Right lobe of liver (tissue), 6 donors: ENCODE measurements at regions not wholly inside any gene's neighbourhood (a gene's known extent, or its start where the extent isn't known, plus 50 kb on each side); places are given as distances from the start of the nearest gene placed in this dataset.

Experiments used
- ATAC-seq, 4 donors: fragments of 200-7000 bp; cut with Tn5 transposase; one replicate each; pipeline ENCODE4 v1.9.1; 2020; ENCODE audit warnings: mild to moderate bottlenecking in 4 of 4, moderate library complexity in 4 of 4
- DNase-seq, 3 donors: peaks; one replicate each; pipeline ENCODE4 v3.0.0-alpha.2; 2020
- H3K27ac ChIP-seq, 3 donors: fragments of 200-600 bp; one replicate each; pipeline ENCODE4 v1.8.0; 2022
- H3K27me3 ChIP-seq, 2 donors: fragments of 200-600 bp; one replicate each; pipeline ENCODE4 v1.8.0; 2022
- H3K36me3 ChIP-seq, 4 donors: fragments of 200-600 bp; sonication (generic) in 1 of 4; one replicate each; pipeline versions ENCODE4 v1.5.1 to v1.8.0; 2017 to 2022; ENCODE audit warnings: control low read depth in 1 of 4
- H3K4me1 ChIP-seq, 4 donors: fragments of 200-600 bp; sonication (generic) in 1 of 4; one replicate each; pipeline versions ENCODE4 v1.5.1 to v1.8.0; 2017 to 2022; ENCODE audit warnings: control low read depth in 1 of 4
- H3K4me3 ChIP-seq, 3 donors: fragments of 200-600 bp; one replicate each; pipeline ENCODE4 v1.8.0; 2022
- H3K9me3 ChIP-seq, 4 donors: fragments of 200-600 bp; sonication (generic) in 1 of 4; one replicate each; pipeline versions ENCODE4 v1.5.1 to v1.8.0; 2017 to 2022; ENCODE audit warnings: control low read depth in 1 of 4
- CTCF ChIP-seq, 4 donors: fragments of 200-600 bp in 3 of 4; fragments of 450-650 bp in 1 of 4; IDR thresholded peaks; one replicate each; pipeline versions ENCODE4 v1.5.1 to v1.8.0; 2016 to 2022; ENCODE audit warnings: antibody characterized with exemption in 4 of 4, mild to moderate bottlenecking in 2 of 4
- POLR2A ChIP-seq: fragments of 450-650 bp; IDR thresholded peaks from one replicate; pipeline ENCODE4 v1.6.1; 2017; ENCODE audit warnings: antibody characterized with exemption, mild to moderate bottlenecking
- WGBS: methylation state at CpG from one replicate; pipeline ENCODE4 v1.1.6; 2018; ENCODE audit warnings: low coverage, low lambda C conversion rate; ENCODE audit not compliant: insufficient coverage; ENCODE audit errors: missing lambda C conversion rate; 5-methylcytosine and 5-hydroxymethylcytosine counted together
- intact Hi-C, 2 donors: fragments of 100-400 bp; cut with DNase I; formaldehyde crosslinking; loops; one replicate each; pipeline versions ENCODE4 v1.11.2 to v1.14.1; 2022
- donor health status: DM: no; HTN: yes; CAD: no.
- donor health status: DM: no; HTN: no; CAD: no.
- donor health status: DM: no; HTN: no; CAD: no.
- donor health status: DM: no; HTN: yes; CAD: no.
- donor health status: DM: no; HTN: yes; CAD: no.

GRCh38 chr6:76817429-76817828 lies 645.9 kb downstream of the HTR1B start:
- no peak overlapping the region for H3K4me3 ChIP-seq
- DNase-seq, result no peak

GRCh38 chr6:76814496-76815458 lies 648.5 kb downstream of the HTR1B start:
- WGBS, result 38% methylated on average over 7 of the region's 7 CpGs

More at GRCh38 chr6:76817429-76817828, 645.9 kb downstream of the HTR1B start:
- no peaks in the 10 kb centered on the region for H3K36me3 ChIP-seq
- ATAC-seq, result peak in 1 of 4 donors; percentile 17
- no peaks in the 10 kb centered on the region for H3K4me1 ChIP-seq
- H3K9me3 ChIP-seq, result no peaks in the 10 kb centered on the region
- H3K27ac ChIP-seq, result no peak overlapping the region
- TF ChIP-seq CTCF (IDR thresholded peaks at IDR 0.05) (no peak), POLR2A (no peak)
- WGBS, result 80% methylated on average over 1 of the region's 5 CpGs
- no peaks in the 10 kb centered on the region for H3K27me3 ChIP-seq
- intact Hi-C loops, result no loop called here

DNA sequence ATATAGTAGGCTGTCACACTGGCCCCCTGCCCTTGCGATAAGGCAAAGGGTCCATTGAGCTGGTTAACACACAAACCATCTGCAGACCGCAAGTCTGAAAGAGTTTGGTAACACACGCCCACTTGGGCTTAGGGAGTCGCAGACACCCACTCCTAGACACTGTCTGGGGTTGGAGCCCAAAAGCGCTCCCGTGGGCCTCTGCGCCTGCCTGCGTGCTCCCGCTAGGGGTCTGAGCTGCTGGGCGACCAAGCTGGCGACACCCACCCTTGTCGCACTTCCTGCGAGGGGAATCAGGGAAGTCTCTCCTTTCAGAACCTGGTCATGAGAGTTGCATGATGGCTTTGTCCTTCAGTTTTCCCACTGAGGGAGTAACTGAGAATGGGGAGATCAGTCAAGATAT lies 653.0 kb downstream of the HTR1B start:
- Histone ChIP-seq H3K36me3 (no peaks in the 10 kb centered on the region), H3K9me3 (no peaks in the 10 kb centered on the region), H3K27me3 (no peaks in the 10 kb centered on the region), H3K27ac (no peak overlapping the region), H3K4me3 (no peak overlapping the region), H3K4me1 (no peaks in the 10 kb centered on the region)
- ATAC-seq, result no peak
- DNase-seq, result no peak
- TF ChIP-seq POLR2A, result no peak
- no peak for TF ChIP-seq CTCF (IDR thresholded peaks at IDR 0.05)
- intact Hi-C loops, result no loop called here
- WGBS, result no CpG with 5 or more reads among the region's 13 CpGs

More at GRCh38 chr6:76814496-76815458, 648.5 kb downstream of the HTR1B start:
- ATAC-seq (peak; percentile 55 to 90 (median 82)), DNase-seq (no peak)
- no peaks in the 10 kb centered on the region for H3K27me3 ChIP-seq
- H3K4me1 ChIP-seq, result no peaks in the 10 kb centered on the region
- intact Hi-C loops, result no loop called here
- H3K4me3 ChIP-seq, result no peak overlapping the region
- H3K27ac ChIP-seq, result peak overlapping the region in 1 of 3 donors; percentile 2
- no peak for TF ChIP-seq CTCF (IDR thresholded peaks at IDR 0.05)
- TF ChIP-seq POLR2A, result no peak
- H3K9me3 ChIP-seq, result no peaks in the 10 kb centered on the region
- H3K36me3 ChIP-seq, result no peaks in the 10 kb centered on the region

GRCh38 chr6:76803038-76803580 lies 660.2 kb downstream of the HTR1B start:
- Histone ChIP-seq H3K9me3 (no peaks in the 10 kb centered on the region), H3K4me3 (no peak overlapping the region), H3K27me3 (no peaks in the 10 kb centered on the region), H3K4me1 (no peaks in the 10 kb centered on the region), H3K36me3 (no peaks in the 10 kb centered on the region), H3K27ac (no peak overlapping the region)
- TF ChIP-seq POLR2A (no peak), CTCF (IDR thresholded peaks at IDR 0.05) (no peak)
- ATAC-seq, result no peak
- no peak for DNase-seq
- 57% methylated on average over 2 of the region's 5 CpGs for WGBS
- intact Hi-C loops, result no loop called here
